GM18505 (cell line): ENCODE measurements at regions not wholly inside any gene's neighbourhood (a gene's known extent, or its start where the extent isn't known, plus 50 kb on each side); places are given as distances from the start of the nearest gene placed in this dataset.

Source experiments
- ATAC-seq: cut with Tn5 transposase; IDR thresholded peaks from one replicate; pipeline ENCODE4 v1.9.1; 2021; ENCODE audit not compliant: unreplicated experiment
- POLR2A ChIP-seq: IDR thresholded peaks from 4 replicates; pipeline ENCODE4 v1.6.1; 2011; ENCODE audit warnings: borderline replicate concordance; ENCODE audit not compliant: insufficient read depth, insufficient read length; ENCODE audit errors: extremely low read depth

DNA sequence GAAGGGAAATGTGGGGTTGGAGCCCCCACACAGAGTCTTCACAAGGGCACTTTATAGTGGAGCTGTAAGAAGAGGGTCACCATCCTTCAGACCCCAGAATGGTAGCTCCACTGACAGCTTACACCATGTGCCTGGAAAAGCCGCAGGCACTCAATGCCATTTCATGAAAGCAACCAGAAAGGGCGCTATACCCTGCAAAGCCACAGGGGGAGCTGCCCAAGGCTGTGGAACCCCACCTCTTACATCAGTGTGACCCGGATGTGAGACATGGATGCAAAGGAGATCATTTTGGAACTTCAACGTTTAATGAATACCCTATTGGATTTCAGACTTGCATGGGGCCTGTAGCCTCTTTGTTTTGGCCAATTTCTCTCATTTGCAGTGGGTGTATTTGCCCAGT, 694.7 kb downstream of the CBLN2 start:
- TF ChIP-seq POLR2A, result no peak
- no peak for ATAC-seq

DNA sequence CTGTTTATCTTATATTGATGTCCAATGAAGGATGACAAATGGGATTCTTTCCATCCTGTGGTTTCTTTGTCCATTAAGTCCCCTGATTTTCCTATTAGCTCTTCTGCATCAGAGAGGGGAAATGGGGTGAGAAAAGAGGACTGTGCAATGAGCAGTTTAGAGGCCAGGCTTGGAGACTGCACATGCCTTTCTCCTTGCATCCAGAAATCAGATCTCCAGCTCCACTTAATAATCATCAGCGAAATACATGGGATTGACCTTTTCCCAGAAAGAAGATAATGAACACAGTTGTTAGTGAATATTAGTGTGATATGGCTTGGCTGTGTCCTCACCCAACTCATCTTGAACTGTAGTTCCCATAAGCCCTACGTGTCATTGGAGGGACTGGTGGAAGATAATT, 697.4 kb downstream of the CBLN2 start:
- no peak for ATAC-seq

DNA sequence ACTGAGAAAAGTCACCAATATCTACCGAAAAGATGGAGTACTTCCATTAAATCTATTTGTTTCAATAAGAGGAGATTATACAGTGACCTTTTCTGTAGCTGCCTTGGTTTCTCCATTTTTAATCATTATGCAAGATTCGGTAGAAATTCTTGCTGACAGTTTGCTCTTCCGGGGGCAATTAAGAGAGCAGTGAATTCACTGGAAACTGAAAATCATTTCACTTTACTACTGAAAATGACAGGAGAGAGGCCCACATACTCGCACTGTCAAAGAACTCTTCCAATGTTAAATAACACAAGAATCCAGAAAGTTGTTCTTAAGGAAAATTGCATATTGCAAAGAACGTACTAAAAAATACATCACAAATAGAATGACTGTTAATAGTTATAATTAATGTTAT, 699.3 kb downstream of the CBLN2 start:
- no peak for TF ChIP-seq POLR2A

More for the DNA sequence above, 697.4 kb downstream of the CBLN2 start:
- TF ChIP-seq POLR2A, result no peak

DNA sequence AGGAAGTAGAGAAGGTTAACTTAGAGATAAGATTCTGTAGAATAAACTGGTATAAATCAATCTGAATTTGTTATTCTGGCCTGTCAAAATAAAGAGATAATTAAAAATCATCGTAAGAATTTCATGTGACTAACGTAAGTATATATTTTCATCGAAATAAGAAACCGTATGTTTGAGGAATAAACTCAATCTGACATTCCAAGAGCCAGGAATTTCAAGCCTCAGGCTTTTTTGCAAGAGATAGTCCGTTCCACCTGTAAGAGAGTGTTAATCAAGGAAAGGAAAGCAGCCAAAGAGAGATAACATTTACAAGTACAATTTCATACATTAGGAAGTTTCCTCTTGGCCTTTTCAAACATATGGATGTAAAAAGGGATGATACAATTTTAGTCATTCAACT, 701.5 kb downstream of the CBLN2 start:
- TF ChIP-seq POLR2A, result no peak
- ATAC-seq, result no peak

More for the DNA sequence above, 699.3 kb downstream of the CBLN2 start:
- no peak for ATAC-seq

DNA sequence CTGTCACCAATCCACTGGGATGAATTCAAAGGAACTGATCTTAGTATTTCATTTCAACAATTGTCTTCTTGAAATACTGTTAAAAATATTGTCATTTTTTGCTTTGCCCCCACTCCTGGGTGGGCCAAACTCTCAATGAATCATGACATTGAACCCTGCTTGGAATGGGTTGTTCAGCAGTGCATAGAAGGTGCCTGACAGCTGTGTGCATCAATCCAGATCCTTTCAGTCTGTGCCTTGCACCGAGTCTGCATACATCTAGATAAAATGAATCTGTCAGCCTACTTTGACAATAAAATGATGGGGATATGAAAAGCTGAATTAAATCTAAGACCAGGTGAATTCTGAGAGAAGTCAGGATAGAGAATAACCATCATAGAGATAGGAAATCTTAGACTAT, 706.6 kb downstream of the CBLN2 start:
- no peak for ATAC-seq
- no peak for TF ChIP-seq POLR2A

DNA sequence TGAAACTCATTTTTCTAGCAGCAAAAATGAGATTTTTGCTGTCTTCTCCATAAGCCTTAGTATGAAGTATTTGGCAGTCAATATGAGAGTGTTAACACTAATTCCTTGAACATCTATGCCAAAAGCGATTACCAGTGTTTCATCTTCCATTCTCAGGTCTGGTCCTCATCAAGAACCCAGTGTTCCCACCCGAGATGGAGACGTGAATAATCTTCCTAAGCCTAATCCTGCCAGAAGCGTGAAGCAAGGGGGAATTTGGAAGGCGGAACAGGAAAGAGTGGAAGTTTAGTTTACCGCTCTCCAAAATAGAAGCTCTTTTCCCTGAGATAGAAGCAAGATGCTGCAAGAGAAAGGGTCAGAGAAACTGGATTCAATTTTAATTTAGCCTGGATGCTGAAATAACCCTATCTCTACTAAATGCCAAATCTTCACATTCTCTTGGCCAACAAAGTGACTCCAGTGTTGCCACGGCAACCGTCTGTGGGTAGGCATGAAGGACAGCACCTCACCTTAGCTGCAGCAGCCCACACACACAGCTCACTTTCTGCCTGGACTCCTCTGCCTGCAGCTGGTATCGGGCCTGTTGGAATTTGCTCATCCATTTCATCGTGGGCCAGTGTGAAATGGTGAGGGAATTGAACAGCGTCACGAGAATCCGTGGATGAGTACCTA, 711.1 kb downstream of the CBLN2 start:
- ATAC-seq, result no peak
- TF ChIP-seq POLR2A, result no peak

DNA sequence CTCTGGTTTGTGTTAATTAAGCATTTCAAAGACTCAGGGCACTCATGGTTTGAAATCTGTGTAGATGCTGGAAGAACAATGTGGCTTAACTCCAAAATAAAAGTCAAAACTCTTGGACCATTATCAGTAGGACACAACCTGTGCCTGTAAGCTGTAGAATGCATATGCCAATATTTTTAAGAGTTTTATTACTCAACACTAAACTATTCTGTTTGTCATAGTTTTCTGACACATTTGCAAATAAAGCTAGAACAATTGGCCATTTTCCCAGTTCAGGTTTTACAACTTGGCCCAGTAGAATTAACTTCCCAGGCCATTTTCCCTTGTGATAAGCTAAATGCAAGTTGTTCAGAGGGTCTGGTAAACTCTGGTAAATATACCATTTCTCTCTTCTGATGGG, 713.1 kb downstream of the CBLN2 start:
- TF ChIP-seq POLR2A, result no peak

DNA sequence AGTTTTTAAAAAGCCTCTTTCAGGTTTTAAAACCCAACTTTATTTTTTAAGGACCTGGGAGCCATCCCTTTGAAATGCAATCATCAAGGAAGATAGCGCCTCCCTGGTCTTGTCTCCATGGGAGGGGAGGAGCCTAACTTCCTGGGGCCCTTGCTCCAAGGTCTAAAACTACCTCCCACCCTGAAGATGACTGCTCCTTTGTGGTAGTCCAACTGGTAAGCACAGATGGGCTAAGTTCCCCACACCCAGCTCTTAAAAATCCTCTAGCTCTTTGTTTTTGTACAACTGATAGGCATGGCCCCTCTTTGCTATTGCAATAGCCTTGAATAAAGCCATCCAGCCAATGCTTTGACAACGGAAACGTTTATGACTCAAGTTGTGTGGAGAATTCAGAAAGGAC, 716.8 kb downstream of the CBLN2 start:
- TF ChIP-seq POLR2A, result no peak
- no peak for ATAC-seq

More for the DNA sequence above, 713.1 kb downstream of the CBLN2 start:
- ATAC-seq, result no peak

DNA sequence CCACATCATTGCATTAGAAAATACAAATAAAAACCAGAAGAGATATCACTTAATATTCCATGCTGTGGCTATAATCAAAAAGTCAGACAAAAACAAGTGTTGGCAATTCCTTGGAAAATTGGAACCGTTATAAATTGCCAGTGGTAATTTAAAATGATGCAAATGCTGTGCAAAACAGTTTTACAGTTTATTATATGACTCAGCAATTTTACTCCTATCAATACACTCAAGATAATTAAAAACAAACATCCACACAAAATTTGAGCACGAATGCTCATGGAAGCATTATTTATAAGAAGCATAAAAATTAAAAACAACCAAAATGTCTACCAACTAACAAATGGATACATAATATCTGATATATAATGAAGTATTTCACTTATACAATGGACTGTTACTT, 728.8 kb downstream of the CBLN2 start:
- ATAC-seq, result no peak
- TF ChIP-seq POLR2A, result no peak

DNA sequence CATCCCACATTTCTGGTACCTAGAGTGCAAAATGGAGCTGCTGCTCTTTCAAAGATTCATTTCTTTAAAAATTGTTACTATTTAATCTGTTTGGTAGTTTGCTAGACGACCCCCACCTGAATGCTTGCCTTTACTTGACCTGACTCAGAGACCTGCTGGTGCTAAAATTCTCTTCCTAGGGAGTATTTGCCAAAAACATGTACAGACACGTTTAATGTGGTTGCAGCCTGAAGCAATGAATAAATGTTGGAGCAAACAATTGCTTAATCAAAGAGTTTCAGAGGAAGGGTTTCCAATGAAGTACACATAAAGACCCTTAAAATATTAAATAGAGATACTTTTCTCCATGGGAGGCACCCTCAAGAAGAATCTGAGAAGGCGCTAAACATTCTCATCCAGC, 734.4 kb downstream of the CBLN2 start:
- ATAC-seq, result no peak
- no peak for TF ChIP-seq POLR2A

DNA sequence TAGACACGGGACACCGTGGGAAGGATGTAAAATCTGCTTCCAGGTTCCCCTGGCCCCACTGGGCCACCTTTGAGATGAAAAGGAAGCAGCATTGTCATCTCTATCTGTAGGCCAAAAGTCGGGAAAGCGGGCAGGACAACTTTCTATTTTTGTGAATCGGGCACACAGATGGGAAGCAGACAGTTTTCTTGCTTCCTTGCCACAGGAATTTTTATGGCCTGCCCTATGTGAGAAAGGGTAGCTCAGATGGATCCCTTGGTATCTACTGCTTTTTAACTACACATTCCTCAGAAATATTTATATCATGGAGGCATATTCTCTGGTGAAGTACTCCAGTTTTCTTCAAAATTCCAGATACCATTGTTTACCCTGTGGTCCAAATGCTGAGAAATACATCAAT, 735.5 kb downstream of the CBLN2 start:
- ATAC-seq, result no peak
- TF ChIP-seq POLR2A, result no peak

DNA sequence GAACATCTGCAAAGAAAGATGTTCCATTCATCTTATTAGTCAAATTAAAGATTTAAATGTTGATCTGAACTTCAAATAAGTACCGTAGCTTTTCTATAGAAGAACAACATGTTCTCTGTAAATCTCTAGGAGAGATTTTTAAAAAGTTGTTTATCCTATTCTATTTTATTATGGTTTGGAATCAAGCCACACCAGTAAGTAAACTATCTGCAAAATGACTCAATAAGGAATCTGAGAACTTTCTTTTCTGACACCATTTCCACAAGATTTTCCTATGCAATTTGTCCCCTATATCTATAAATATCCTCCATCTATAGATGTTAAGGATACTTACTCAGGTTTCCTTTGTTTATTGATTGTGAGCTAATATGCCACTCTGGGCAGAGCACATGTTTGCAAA, 736.6 kb downstream of the CBLN2 start:
- no peak for TF ChIP-seq POLR2A
- no peak for ATAC-seq

DNA sequence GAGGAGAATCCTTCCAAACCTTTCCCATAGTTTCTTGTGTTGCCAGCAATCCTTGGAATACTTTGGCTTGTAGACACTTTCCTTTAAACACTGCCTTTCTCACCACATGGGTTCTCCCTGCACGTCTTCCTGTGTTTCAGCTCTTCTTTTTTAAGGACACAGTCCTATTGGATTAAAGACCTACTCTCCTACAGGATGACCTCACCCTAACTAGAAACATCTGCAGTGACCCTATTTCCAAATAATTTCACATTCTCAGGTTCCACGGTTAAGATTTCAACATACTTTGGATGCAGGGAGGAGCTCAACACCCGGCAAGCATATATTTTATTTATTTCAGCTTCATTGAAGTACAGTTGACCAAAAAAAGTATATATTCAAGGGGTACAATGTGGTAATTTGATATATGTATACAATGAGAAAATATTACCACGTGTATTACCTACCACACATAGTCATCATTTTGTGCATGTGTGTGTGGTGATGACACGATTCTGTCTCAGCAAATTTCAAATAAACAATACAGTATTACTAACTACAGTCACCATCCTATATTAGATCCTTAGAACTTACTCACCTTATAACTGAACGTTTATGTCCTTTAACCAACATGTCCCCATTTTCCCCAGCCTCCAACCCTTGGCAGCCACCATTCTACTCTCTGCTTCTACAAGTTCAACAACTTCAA, 745.0 kb downstream of the CBLN2 start:
- TF ChIP-seq POLR2A, result no peak
- ATAC-seq, result no peak

DNA sequence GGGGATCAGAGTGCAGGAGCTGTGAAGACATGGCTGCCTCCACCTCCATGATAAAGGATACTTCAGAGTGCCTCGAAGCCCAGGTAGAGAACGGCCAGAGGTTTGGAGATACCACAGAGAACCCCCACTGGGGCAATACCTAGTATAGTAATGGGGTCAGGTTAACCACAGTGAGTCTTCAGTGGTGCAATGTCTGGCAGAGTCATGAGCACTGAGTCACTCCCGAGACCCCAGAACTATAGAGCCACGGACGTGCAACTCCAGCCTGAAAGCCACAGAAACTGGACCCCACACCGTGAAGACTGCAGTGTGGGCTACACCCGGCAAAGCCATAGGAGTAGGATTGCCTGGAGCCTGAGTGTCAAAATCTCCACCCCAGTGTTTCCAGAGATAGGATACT, 746.6 kb downstream of the CBLN2 start:
- ATAC-seq, result no peak
- no peak for TF ChIP-seq POLR2A
